ENCODE measurements at regions not wholly inside any gene's neighbourhood (a gene's known extent, or its start where the extent isn't known, plus 50 kb on each side); places are given as distances from the start of the nearest gene placed in this dataset.

DNA sequence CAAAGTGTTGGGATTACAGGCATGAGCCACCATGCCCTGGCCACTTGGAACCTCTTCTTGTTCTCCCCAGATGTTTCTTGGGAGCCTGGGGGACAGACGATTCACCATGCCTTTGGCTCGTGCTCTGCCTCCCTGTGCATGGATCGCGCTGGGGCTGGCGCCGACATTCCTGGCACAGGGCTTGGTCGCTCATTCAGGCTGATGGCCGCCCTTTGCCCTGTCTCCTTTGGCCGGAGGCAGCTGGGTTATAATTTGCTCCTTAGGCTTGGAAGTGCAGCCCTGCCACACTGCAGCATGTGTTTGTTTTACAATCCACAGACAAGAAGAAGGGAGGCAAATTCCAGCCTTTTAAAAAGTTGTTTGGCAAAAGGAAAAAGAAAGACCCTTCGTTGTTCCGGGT, 115.3 kb downstream of the AASDH start:
- H3K9ac ChIP-seq (ENCODE audit: extremely low read depth, insufficient read length, low read length) = no peak overlapping the region
- Mint-ChIP-seq H3K36me3 (ENCODE audit: insufficient read depth in 1 of 3, low read depth in 3 of 3) (no peaks in the 10 kb centered on the region), H3K9me3 (no peaks in the 10 kb centered on the region), H3K4me1 (no peaks in the 10 kb centered on the region), H3K27ac (peak overlapping the region in 1 of 3 experiments; percentile 60; a peak in 1 of 7 replicates), H3K4me3 (no peak overlapping the region), H3K27me3 (ENCODE audit: low read depth) (no peaks in the 10 kb centered on the region; the same call in 1 of the 2 replicates)
- no peak overlapping the region for H2AFZ ChIP-seq (ENCODE audit: low read length)
- no peak overlapping the region for H3K27ac ChIP-seq (ENCODE audit: insufficient read length, low read depth, low read length)
- H2BK15ac ChIP-seq (ENCODE audit: low read depth, low read length) = no peak overlapping the region
- H3K79me2 ChIP-seq (ENCODE audit: insufficient read depth, low read length) = no peaks in the 10 kb centered on the region
- H3K9me3 ChIP-seq (ENCODE audit: control insufficient read depth, low read depth, low read length) = no peaks in the 10 kb centered on the region
- no peak overlapping the region for H2BK12ac ChIP-seq (ENCODE audit: insufficient read length, low read depth, low read length)
- H3K4me2 ChIP-seq (ENCODE audit: insufficient read depth, insufficient read length, low read length) = no peak overlapping the region
- H3K4me1 ChIP-seq (ENCODE audit: insufficient read depth, low read length) = no peaks in the 10 kb centered on the region
- H2BK20ac ChIP-seq (ENCODE audit: low read depth, low read length, poor library complexity, severe bottlenecking) = no peak overlapping the region
- no peak overlapping the region for H3K23ac ChIP-seq (ENCODE audit: insufficient read length, low read depth, low read length)
- no peaks in the 10 kb centered on the region for H3K23me2 ChIP-seq (ENCODE audit: insufficient read length, low read depth, low read length, poor library complexity, severe bottlenecking)
- H4K8ac ChIP-seq (replicated peaks; ENCODE audit: insufficient read length, low read depth, low read length) = no peak overlapping the region
- no peaks in the 10 kb centered on the region for H3K27me3 ChIP-seq (ENCODE audit: insufficient read depth, low read length)
- no peak overlapping the region for H3K18ac ChIP-seq (ENCODE audit: insufficient read length, low read depth, low read length)
- H3K79me1 ChIP-seq (ENCODE audit: insufficient read depth, low read depth, low read length, poor library complexity, severe bottlenecking) = no peaks in the 10 kb centered on the region
- H2BK120ac ChIP-seq (ENCODE audit: low read depth, low read length, poor library complexity, severe bottlenecking) = no peak overlapping the region
- no peak overlapping the region for H2AK5ac ChIP-seq (ENCODE audit: insufficient read length, low read length)
- no peaks in the 10 kb centered on the region for H4K20me1 ChIP-seq (ENCODE audit: control insufficient read depth, insufficient read depth, insufficient read length)
- no peak overlapping the region for H3K4ac ChIP-seq (ENCODE audit: low read depth, low read length)
- TF ChIP-seq, protein P1, sequence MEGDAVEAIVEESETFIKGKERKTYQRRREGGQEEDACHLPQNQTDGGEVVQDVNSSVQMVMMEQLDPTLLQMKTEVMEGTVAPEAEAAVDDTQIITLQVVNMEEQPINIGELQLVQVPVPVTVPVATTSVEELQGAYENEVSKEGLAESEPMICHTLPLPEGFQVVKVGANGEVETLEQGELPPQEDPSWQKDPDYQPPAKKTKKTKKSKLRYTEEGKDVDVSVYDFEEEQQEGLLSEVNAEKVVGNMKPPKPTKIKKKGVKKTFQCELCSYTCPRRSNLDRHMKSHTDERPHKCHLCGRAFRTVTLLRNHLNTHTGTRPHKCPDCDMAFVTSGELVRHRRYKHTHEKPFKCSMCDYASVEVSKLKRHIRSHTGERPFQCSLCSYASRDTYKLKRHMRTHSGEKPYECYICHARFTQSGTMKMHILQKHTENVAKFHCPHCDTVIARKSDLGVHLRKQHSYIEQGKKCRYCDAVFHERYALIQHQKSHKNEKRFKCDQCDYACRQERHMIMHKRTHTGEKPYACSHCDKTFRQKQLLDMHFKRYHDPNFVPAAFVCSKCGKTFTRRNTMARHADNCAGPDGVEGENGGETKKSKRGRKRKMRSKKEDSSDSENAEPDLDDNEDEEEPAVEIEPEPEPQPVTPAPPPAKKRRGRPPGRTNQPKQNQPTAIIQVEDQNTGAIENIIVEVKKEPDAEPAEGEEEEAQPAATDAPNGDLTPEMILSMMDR (conservative IDR thresholded peaks at IDR 0.05) = no peak
- H4K5ac ChIP-seq (ENCODE audit: insufficient read length, low read depth, low read length) = no peak overlapping the region
- H2BK5ac ChIP-seq (ENCODE audit: insufficient read length, low read length) = no peak overlapping the region
- no peak overlapping the region for H3K56ac ChIP-seq (ENCODE audit: insufficient read length, low read depth, low read length)
- H3K14ac ChIP-seq (ENCODE audit: insufficient read depth, low read length) = no peak overlapping the region; the same call in 1 of the 2 replicates
- no peak for DNase-seq
- H3T11ph ChIP-seq (ENCODE audit: low read length) = no peak overlapping the region
- no CpG with 5 or more reads among the region's 11 CpGs for WGBS (ENCODE audit: extremely low coverage, insufficient read length, low lambda C conversion rate)
- H4K91ac ChIP-seq (ENCODE audit: insufficient read length, low read depth, low read length) = no peak overlapping the region

All from H9 (cell line).